ENCODE measurements at regions not wholly inside any gene's neighbourhood (a gene's known extent, or its start where the extent isn't known, plus 50 kb on each side); places are given as distances from the start of the nearest gene placed in this dataset.

- H3K4me3 ChIP-seq (ENCODE audit: control insufficient read depth, low read depth, low read length), result no peak overlapping the region
- TF ChIP-seq CTCF (conservative IDR thresholded peaks at IDR 0.05; ENCODE audit: control insufficient read depth, insufficient read depth, low read depth, low read length), result no peak
- peak; percentile 6 for DNase-seq (ENCODE audit: low read depth)
Measured at GRCh38 chr18:72104851-72105250, 439.3 kb downstream of the CBLN2 start.

- no peak for TF ChIP-seq CTCF (conservative IDR thresholded peaks at IDR 0.05; ENCODE audit: control insufficient read depth, insufficient read depth, low read depth, low read length)
Measured at GRCh38 chr18:72102412-72102811, 441.7 kb downstream of the CBLN2 start.

GRCh38 chr18:72100465-72101004, 443.6 kb downstream of the CBLN2 start:
- DNase-seq (ENCODE audit: low read depth), result no peak
- TF ChIP-seq CTCF (conservative IDR thresholded peaks at IDR 0.05; ENCODE audit: control insufficient read depth, insufficient read depth, low read depth, low read length), result no peak

More at GRCh38 chr18:72102412-72102811, 441.7 kb downstream of the CBLN2 start:
- no peak overlapping the region for H3K4me3 ChIP-seq (ENCODE audit: control insufficient read depth, low read depth, low read length)
- no peak for DNase-seq (ENCODE audit: low read depth)

GRCh38 chr18:72091369-72091768, 452.8 kb downstream of the CBLN2 start:
- no peak for TF ChIP-seq CTCF (conservative IDR thresholded peaks at IDR 0.05; ENCODE audit: control insufficient read depth, insufficient read depth, low read depth, low read length)
- DNase-seq (ENCODE audit: low read depth), result no peak
- no peak overlapping the region for H3K4me3 ChIP-seq (ENCODE audit: control insufficient read depth, low read depth, low read length)

More at GRCh38 chr18:72100465-72101004, 443.6 kb downstream of the CBLN2 start:
- H3K4me3 ChIP-seq (ENCODE audit: control insufficient read depth, low read depth, low read length), result no peak overlapping the region

GRCh38 chr18:72089432-72089831, 454.7 kb downstream of the CBLN2 start:
- no peak for TF ChIP-seq CTCF (conservative IDR thresholded peaks at IDR 0.05; ENCODE audit: control insufficient read depth, insufficient read depth, low read depth, low read length)
- H3K4me3 ChIP-seq (ENCODE audit: control insufficient read depth, low read depth, low read length), result no peak overlapping the region
- no peak for DNase-seq (ENCODE audit: low read depth)

GRCh38 chr18:72086421-72086820, 457.7 kb downstream of the CBLN2 start:
- H3K4me3 ChIP-seq (ENCODE audit: control insufficient read depth, low read depth, low read length), result no peak overlapping the region
- DNase-seq (ENCODE audit: low read depth), result peak; percentile 33
- peak; percentile 36 for TF ChIP-seq CTCF (conservative IDR thresholded peaks at IDR 0.05; ENCODE audit: control insufficient read depth, insufficient read depth, low read depth, low read length)

GRCh38 chr18:72075040-72075439, 469.1 kb downstream of the CBLN2 start:
- DNase-seq (ENCODE audit: low read depth), result no peak
- no peak for TF ChIP-seq CTCF (conservative IDR thresholded peaks at IDR 0.05; ENCODE audit: control insufficient read depth, insufficient read depth, low read depth, low read length)
- no peak overlapping the region for H3K4me3 ChIP-seq (ENCODE audit: control insufficient read depth, low read depth, low read length)
